ENCODE measurements at regions not wholly inside any gene's neighbourhood (a gene's known extent, or its start where the extent isn't known, plus 50 kb on each side); places are given as distances from the start of the nearest gene placed in this dataset.
A peak's percentile ranks its signal among the peaks of the same experiment; 100 is the strongest.
"Not testable (repeated sequence)": the region's sequence is repeated elsewhere in the genome, so short reads cannot be mapped to it uniquely, and the experiment has no call there.

DNA sequence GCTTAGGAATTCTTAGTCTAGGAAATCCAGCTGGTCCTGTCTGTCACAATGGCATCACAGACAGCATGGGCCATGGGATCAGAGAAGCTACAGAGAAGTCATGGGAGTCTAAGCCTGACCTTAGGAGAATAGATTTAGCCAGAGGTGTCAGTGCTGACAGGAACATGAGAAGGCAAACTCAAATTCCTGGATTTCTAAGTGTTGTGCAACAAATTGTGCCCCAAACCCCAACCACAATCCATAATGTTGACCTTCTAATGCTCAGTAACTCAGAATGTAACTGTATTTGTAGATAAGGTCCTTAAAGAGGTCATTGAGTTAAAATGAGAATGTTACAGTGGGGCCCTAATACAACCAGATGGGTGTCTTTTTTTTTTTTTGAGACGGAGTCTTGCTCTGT is 95.9 kb upstream of the RHOBTB1 start:
- in situ Hi-C loops (cut with MboI; ENCODE audit: low pct_unique_long_range_greater_than_20kb, low sequenced_read_pairs) = no loop called here
- no peak for DNase-seq

DNA sequence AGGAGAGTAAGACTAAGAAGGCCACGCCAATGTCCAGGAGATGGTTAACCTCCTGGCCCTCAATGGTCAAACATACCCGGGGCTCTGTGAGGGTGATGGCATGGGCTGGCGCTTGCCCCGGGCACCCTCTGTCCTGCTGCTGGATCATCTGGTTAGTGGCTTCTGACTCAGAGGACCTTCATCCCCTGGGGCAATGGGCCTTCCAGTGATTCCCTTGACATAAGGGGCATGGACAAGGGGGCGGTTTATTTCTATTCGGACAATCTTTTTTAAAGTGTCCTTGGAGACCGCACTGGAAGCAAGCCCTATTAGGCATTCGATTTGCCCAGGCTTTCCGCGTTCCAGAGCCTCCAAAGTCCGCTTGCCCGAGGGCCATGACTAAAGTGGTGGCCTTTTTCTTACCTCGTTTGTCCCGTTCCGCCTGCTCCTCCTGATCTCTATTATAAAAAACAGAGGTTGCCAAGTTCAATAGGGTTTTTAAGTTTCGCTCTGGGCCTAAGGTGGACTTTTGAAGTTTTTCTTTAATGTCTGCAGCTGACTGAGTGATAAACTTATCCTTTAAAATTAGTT is 93.4 kb upstream of the RHOBTB1 start:
- DNase-seq; in situ Hi-C loops (cut with MboI; ENCODE audit: low pct_unique_long_range_greater_than_20kb, low sequenced_read_pairs): not testable (repeated sequence)

DNA sequence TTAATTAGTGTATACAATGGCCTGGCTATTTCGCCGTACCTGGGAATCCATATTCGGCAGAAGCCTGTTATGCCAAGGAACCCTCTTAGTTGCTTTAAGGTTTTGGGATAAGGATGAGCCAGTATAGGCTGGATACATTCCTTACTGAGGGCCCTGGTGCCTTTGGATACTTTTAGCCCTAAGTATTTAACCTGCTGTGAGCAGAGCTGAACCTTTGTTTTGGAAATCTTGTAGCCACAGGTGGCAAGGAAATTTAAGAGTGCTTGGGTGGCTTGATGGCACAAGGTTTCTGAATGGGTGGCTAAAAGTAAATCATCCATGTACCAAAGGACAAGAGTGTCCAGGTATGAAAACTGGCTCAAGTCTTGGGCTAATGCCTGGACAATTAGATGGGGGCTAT is 92.2 kb upstream of the RHOBTB1 start:
- in situ Hi-C loops (cut with MboI; ENCODE audit: low pct_unique_long_range_greater_than_20kb, low sequenced_read_pairs); DNase-seq: not testable (repeated sequence)

DNA sequence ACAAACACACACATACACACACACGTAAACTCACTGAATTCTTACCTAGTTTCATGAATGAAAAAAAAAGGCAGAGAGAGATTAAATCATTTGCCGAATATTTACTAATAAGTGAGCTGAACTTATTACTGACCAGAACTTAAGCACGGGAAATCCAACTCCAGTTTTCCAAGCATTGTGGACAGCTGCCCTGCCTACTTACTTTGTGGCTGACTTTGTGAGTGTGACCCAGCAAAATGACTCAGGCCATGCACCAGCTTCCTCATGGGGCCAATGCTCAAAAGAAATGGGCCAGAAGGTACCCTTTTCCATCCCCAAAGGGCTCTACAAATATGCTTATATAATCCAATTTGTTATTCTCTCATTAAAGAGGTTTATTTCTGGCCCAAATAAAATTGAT is 87.4 kb upstream of the RHOBTB1 start:
- DNase-seq = no peak
- in situ Hi-C loops (cut with MboI; ENCODE audit: low pct_unique_long_range_greater_than_20kb, low sequenced_read_pairs) = no loop called here

DNA sequence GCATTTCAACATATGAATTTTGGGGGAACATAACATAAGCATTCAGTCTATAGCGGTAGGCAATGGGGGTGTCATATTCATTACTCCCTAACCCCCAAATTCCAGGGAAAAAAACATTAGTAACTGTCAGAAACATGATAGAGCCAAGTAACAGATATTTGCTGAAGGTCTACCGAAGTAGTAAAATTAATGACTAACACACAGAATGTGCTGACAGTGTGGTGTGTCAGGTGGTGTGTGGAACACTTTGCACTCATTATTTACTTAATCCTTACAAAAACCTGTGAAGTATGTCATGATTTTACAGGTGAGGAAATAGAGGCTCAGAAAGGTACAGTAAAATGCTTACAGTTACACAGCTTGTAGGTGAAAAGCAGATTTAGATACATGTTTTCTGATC is 85.4 kb upstream of the RHOBTB1 start:
- no peak for DNase-seq
- in situ Hi-C loops (cut with MboI; ENCODE audit: low pct_unique_long_range_greater_than_20kb, low sequenced_read_pairs) = no loop called here

DNA sequence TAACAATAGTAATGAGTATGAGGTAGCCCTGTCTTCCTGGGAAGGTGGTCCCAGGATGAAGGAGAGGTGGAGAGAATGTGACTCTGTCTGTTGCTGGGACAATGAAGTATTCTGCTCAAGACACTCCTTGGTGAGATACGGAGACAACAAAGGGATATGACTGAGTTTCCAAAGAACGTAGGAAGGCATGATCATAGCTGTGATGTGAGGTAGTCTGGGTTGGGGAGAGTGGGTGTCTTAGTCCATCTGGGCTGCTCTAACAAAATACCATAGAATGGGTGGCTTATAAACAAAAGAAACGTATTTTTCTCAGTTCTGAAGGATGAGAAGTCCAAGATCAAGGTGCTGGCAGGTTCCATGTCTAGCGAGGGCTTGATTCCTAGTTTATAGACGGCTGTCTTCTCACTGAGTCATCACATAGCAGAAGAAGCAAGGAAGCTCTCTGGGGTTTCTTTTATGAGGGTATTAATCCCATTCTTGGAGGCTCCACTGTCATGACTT is 84.9 kb upstream of the RHOBTB1 start:
- in situ Hi-C loops (cut with MboI; ENCODE audit: low pct_unique_long_range_greater_than_20kb, low sequenced_read_pairs) = no loop called here
- no peak for DNase-seq

DNA sequence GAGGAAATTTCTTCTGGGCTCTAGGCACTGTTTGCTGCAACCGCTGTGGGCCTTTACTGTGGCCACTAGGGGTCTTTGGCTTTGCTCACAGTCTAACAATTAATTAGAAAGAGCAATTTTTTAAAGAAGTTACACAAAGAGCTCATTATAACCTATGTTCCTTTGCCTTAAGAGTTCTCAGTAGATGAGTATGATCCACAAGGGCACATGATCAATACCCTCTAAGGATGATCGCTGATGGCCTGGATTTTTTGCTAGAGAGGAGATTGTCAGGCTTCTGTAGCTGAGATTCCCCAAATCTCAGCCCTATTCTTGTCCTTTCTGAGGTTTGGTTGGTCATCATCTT is 80.8 kb upstream of the RHOBTB1 start:
- in situ Hi-C loops (cut with MboI; ENCODE audit: low pct_unique_long_range_greater_than_20kb, low sequenced_read_pairs) = no loop called here
- no peak for DNase-seq

DNA sequence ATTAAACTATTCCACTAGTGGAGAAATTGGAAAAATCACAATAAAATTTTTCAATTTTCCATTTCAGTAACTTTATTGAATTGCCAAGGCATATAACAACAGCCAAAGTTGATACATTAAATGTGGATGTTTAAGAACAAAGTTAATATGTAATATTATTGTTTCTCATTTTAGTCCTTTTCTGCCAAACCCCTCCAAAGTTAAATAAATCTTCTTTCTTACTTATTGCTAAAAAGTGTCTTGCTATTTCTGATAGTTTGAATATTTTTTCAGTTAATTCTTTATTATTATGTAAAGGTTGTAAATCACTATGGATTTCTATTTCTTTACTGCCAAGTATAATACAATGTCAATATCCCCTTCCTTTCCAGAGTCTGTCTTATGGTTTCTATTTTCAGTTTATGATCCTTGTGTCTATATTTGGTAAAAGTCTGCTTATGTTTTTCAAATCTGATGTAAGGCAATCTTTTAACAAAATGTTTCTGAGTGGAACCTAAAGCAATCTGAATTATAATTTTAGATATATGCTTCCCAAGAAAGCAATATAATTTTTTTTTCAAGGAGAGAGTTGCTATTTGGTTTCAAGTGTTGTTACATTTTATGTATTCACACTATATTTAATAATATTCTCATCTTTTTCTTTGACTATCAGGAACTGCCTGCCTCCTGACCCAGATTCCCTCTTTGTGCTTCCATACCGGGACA is 80.3 kb upstream of the RHOBTB1 start:
- in situ Hi-C loops (cut with MboI; ENCODE audit: low pct_unique_long_range_greater_than_20kb, low sequenced_read_pairs) = no loop called here
- no peak for DNase-seq

DNA sequence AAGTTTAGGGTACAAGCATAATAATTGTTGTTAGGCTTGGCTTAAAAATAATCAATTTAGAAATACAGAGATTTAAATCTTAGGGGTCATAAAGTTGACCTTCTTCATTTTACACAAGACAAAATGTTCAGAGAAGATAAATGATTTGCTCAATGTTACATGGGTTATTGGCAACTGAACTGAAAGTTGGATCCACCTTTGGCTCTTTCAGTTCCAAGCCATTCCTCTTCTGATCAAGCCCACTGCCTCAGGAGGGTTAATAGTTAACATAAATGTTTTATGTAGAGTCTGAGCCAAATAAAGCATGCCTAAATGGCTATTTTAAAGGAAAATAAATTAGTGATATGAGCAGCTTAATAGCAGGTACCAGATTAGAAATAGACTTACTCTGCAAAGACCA is 79.1 kb upstream of the RHOBTB1 start:
- in situ Hi-C loops (cut with MboI; ENCODE audit: low pct_unique_long_range_greater_than_20kb, low sequenced_read_pairs) = no loop called here
- DNase-seq = no peak

DNA sequence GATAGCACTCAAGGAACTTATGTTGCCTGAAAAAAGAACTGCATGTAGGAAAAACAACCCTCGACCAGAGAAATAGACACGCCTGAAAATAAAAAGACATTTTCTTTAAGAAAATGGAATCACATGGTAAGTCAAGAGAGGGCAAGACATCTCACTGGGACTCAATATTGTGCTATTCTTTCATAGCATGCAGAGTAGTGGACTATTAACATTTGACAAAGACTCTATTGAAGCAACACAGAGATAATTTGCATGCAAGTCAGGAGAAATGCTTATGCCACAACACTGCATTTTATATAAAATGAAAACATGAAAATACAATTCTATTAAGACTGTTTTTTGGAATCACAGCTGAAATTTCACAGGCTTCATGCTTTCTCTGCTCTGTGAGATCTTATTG is 77.9 kb upstream of the RHOBTB1 start:
- in situ Hi-C loops (cut with MboI; ENCODE audit: low pct_unique_long_range_greater_than_20kb, low sequenced_read_pairs) = no loop called here
- no peak for DNase-seq

DNA sequence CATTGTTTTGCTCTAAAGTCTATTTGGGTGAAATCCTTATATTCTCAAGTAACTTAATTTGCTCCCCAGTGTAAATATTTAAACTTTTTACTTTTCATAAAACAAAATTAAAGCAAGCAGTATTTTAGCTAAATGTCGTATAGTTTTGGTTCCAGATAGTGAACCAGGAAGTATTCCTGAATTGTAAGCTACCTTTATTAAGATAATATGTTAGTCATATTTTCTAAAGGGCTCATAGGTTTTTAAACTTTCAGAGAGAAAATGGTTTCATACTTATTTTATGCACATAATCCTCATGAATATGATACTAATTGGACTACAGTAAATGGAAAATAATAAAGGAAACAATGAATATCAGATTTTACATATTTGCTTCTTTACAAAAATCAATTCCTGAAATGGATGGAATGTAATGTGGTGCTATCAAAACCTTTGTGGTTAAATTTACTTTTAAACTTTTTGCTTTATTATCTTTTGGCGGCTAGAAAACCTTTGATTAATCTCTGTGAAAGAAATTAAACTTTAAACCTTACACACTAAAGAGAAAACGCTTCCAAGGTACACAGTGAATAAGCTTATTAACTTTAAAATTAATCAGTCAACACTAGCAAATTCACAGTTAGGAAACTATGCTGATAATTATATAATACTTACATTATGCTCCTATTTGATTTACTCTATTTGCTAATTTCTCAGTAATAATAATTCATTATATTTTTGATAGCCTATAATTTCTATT is 76.6 kb upstream of the RHOBTB1 start:
- DNase-seq = no peak
- in situ Hi-C loops (cut with MboI; ENCODE audit: low pct_unique_long_range_greater_than_20kb, low sequenced_read_pairs) = no loop called here

DNA sequence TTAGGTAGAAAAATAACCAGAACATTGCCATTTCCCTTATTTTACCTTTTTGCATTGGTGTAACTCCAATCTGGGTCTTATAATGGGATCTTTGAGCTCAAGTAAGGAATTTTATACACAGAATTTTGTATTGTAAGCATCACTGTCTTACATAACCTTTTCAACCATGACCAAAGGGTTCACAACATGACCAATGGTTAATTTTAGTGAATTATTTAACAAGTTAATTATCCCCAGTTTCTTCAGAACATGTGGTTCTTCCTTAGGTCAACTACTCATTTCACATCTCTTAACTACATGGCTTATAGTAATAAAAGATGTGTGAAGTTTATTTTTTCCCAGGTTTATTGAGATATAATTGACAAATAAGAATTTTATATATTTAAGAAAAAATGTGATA is 74.2 kb upstream of the RHOBTB1 start:
- no peak for DNase-seq
- in situ Hi-C loops (cut with MboI; ENCODE audit: low pct_unique_long_range_greater_than_20kb, low sequenced_read_pairs) = no loop called here

DNA sequence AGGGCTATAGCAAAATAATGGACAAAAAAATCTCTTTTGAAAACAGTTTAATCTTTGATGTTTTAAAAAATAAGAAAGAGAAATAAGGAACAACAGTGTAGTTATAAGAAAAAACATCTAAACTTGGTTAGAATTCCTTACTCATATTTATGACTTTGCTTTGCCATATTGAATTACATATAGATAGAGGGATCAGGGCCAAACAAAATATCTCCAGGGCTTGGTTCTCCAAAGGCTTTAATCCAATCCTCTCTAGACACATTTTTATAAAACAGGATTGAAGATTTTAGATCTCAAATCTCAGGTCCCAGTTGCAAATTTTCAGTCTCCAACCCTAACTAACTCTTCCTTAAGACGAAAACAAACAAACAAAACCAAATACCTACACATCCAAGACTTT is 72.6 kb upstream of the RHOBTB1 start:
- in situ Hi-C loops (cut with MboI; ENCODE audit: low pct_unique_long_range_greater_than_20kb, low sequenced_read_pairs) = no loop called here
- DNase-seq = no peak

DNA sequence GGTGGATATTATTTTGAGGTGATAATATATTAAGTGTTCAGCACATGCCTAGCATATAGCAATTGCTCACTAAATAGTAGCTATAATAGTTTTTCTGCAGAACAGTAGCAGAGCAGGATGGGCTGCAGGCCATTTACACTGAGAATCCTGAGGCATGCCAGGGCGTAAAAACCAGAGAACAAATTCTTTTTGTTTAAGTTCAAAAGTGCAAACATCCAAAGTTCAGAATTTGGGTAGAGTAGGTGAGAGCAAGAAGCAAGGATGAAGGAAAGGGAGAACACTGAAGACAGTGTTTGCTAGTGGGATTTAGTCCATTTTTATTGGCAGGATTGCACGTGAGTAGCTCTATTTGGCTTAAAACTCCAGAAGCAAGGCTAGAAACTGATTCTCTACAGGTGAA is 72.0 kb upstream of the RHOBTB1 start:
- in situ Hi-C loops (cut with MboI; ENCODE audit: low pct_unique_long_range_greater_than_20kb, low sequenced_read_pairs) = no loop called here
- DNase-seq = no peak

DNA sequence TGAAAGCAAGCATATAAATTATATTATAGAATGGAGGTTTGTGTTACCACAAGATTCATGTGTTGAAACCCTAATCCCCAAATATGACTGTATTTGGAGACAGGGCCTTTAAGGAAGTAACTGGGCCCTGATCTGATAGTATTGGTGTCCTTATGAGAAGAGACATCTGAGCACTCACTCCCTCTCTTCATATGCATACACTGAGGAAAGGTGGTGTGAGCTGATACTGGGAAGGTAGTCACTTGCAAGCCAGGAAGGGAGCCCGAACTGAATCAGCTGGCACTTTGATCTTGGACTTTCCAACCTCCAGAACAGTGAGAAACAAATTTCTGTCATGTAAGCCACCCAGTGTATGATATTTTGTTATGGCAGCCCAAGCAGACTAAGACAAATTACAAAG is 66.9 kb upstream of the RHOBTB1 start:
- DNase-seq = no peak
- in situ Hi-C loops (cut with MboI; ENCODE audit: low pct_unique_long_range_greater_than_20kb, low sequenced_read_pairs) = no loop called here

DNA sequence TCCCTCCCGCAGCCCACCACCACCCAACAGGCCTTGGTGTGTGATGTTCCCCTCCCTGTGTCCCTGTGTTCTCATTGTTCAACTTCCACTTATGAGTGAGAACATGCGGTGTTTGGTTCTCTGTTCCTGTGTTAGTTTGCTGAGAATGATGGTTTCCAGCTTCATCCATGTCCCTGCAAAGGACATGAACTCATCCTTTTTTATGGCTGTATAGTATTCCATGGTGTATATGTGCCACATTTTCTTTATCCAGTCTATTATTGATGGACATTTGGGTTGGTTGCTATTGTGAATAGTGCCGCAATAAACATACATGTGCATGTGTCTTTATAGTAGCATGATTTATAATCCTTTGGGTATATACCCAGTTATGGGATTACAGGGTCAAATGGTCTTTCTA is 59.1 kb upstream of the RHOBTB1 start:
- in situ Hi-C loops (cut with MboI; ENCODE audit: low pct_unique_long_range_greater_than_20kb, low sequenced_read_pairs); DNase-seq: not testable (repeated sequence)

DNA sequence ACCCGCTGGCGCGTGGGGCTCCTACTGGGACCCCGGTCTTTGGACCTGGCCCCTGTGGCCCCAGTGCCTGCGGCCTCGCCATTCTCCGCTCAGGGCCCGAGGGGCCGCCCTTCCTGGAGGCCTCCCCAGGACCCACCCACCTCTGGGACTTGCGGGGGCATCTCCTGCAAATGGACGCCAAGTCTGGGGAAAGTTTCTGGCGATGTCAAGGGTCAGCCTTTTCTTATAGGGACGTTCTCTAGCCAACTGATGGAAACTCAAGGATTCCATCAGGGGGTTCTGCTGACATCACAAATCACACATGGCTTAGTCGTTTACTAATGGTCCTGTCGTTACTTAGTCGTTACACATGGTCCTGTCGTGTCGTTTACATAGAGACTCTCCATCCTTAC is 57.7 kb upstream of the RHOBTB1 start:
- in situ Hi-C loops (cut with MboI; ENCODE audit: low pct_unique_long_range_greater_than_20kb, low sequenced_read_pairs) = no loop called here

DNA sequence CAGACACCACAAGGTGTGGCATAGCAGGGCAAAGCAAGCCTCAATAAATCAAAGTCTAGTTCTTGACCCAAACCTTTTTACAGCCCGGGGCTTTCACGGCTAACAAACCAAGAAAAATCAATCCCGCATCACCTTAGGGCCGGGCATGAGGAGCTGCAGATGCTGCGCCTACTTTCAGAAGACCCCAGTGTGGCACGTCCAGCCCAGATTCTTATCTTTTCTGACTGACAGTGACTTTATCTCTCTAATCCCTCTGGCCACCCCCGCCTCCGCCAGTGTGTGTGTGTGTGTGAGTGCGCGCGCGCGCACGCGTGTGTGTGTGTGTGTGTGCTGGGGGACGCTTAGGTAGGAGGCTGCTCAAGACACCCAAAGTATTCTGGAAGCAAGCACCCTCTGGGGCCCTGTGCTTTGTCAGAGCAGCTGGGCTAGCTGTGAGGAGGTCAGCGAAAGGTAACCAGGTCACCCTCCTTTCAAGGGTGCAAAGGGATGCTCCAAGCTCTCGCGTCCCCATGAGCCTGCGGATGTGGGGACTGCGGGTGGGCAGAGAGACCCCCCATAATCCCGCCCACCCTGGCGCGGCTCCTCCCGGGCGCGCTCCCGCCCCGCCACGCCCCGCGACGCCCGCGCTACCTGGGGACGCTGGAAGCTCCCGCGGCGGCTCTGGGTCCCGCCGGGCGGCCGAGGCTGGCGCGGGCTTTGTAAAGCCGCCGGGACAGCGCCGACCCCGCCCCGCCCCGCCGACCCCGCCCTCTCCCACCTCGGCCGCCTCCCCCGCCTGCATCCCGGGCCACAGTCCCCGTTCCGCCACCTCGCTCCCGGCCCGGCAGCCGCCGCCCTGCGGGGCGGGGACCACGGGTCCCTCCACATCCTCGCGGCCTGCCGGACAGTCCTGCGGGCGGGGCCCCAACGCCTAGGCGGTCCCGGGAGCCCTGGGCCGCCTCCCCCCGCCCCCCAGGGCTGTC is 57.1 kb upstream of the RHOBTB1 start:
- in situ Hi-C loops (cut with MboI; ENCODE audit: low pct_unique_long_range_greater_than_20kb, low sequenced_read_pairs) = no loop called here

More for the DNA sequence above, 57.7 kb upstream of the RHOBTB1 start:
- no peak for DNase-seq

DNA sequence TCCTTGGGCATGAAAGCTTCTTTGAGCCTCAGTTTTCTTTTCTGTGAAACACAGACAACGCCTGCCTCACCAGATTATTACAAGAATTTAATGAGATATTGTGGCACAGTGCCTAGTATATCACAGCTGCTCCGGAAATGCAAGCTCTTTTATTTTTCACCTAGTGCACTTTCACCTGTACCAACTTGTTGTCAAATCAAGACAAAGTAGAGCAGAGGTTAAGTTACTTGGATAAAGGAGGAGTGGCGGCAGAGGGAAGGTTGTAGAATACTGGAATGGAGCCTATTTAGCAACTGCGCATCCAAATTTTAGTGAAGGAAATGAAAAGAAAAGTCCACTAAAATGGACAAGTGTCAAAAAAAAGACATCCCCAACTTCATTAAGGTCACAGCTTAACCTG is 54.9 kb upstream of the RHOBTB1 start:
- in situ Hi-C loops (cut with MboI; ENCODE audit: low pct_unique_long_range_greater_than_20kb, low sequenced_read_pairs) = no loop called here

More for the DNA sequence above, 57.1 kb upstream of the RHOBTB1 start:
- DNase-seq = peak; percentile 39

More for the DNA sequence above, 54.9 kb upstream of the RHOBTB1 start:
- no peak for DNase-seq

Data from KBM-7 (cell line).